Thyroid gland (tissue), 4 donors: ENCODE measurements at regions not wholly inside any gene's neighbourhood (a gene's known extent, or its start where the extent isn't known, plus 50 kb on each side); places are given as distances from the start of the nearest gene placed in this dataset.

Source experiments
- DNase-seq, 2 donors: peaks; one replicate each; pipeline ENCODE4 v3.0.0-alpha.2; 2019
- H3K27ac ChIP-seq, 3 donors: fragments of 200-600 bp; sonication (generic); 1 replicate in 2 of 3; 2 replicates in 1 of 3; pipeline ENCODE4 v1.5.1; 2016 to 2019; ENCODE audit warnings: mild to moderate bottlenecking in 1 of 3, moderate library complexity in 1 of 3
- H3K27me3 ChIP-seq: fragments of 200-600 bp; sonication (generic); one replicate; pipeline ENCODE4 v1.5.1; 2019
- H3K36me3 ChIP-seq, 2 donors: fragments of 200-600 bp; sonication (generic); one replicate each; pipeline ENCODE4 v1.5.1; 2016 to 2019
- H3K4me1 ChIP-seq, 2 donors: fragments of 200-600 bp; sonication (generic); one replicate each; pipeline ENCODE4 v1.5.1; 2017 to 2019
- H3K4me3 ChIP-seq, 3 donors: fragments of 200-600 bp; sonication (generic); replicated peaks in 1 of 3; 1 replicate in 2 of 3; 2 replicates in 1 of 3; pipeline ENCODE4 v1.5.1; 2016; ENCODE audit warnings: mild to moderate bottlenecking in 1 of 3
- H3K9me3 ChIP-seq: fragments of 200-600 bp; sonication (generic); one replicate; pipeline ENCODE4 v1.5.1; 2017
- POLR2A ChIP-seq, 2 donors: fragments of 450-650 bp; IDR thresholded peaks; one replicate each; pipeline ENCODE4 v1.6.1; 2017; ENCODE audit warnings: antibody characterized with exemption in 2 of 2, mild to moderate bottlenecking in 2 of 2, moderate library complexity in 1 of 2
- WGBS, 2 donors: methylation state at CpG; one replicate each; pipeline ENCODE4 v1.1.5; 2017; 5-methylcytosine and 5-hydroxymethylcytosine counted together
- intact Hi-C: fragments of 100-400 bp; cut with DNase I; formaldehyde crosslinking; loops from one replicate; pipeline ENCODE4 v1.15.1; 2023
- TF ChIP-seq, protein P1 (sequence below), 6 experiments: fragments of 200-600 bp in 3 of 6; fragments of 450-650 bp in 3 of 6; sonication (generic) in 3 of 6; IDR thresholded peaks; one replicate each; pipeline ENCODE4 v1.5.1; 2016 to 2019; ENCODE audit warnings: antibody characterized with exemption in 6 of 6, mild to moderate bottlenecking in 2 of 6, inconsistent platforms in 1 of 6, moderate library complexity in 1 of 6

DNA sequence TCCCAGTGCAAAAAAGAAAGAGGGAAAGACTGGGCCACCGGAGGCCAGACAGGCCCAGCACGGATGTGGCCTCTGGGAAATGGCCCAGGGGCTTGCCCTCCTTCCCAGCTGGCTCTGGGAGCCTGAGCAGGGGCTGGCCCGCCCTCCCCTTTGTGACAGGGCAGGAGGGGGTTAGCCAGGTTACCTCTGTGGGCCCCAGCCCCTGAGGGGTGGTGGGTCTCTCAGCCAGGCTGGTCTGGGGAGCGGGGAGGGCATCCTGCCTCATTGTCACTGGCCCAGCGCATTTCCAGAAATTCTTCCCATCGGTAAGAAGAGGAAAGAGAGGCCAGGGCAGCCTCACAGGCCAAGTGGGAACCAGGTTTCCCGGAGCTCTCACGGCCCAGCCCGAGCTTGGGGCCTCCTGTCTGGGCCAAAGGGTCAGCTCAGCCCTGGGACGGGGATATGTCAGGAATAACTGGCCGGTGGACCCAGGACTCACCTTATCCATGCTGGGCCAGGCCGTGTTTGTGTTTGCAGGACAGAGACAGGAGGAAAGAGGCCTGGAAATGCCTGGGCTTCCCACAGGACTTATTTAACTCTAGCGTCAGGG lies 182.2 kb downstream of the ZFP36L2 start:
- Histone ChIP-seq H3K36me3 (no peaks in the 10 kb centered on the region), H3K9me3 (no peaks in the 10 kb centered on the region), H3K27ac (peak overlapping the region in 2 of 3 donors; percentile 2 to 28), H3K4me1 (peaks cover 8 to 19% of the 10 kb centered on the region in 2 donors), H3K4me3 (no peak overlapping the region), H3K27me3 (no peaks in the 10 kb centered on the region)
- intact Hi-C loops, result no loop called here
- peak in 1 of 2 donors; percentile 36 for DNase-seq
- TF ChIP-seq POLR2A (IDR thresholded peaks at IDR 0.05), result no peak
- TF ChIP-seq, protein P1, sequence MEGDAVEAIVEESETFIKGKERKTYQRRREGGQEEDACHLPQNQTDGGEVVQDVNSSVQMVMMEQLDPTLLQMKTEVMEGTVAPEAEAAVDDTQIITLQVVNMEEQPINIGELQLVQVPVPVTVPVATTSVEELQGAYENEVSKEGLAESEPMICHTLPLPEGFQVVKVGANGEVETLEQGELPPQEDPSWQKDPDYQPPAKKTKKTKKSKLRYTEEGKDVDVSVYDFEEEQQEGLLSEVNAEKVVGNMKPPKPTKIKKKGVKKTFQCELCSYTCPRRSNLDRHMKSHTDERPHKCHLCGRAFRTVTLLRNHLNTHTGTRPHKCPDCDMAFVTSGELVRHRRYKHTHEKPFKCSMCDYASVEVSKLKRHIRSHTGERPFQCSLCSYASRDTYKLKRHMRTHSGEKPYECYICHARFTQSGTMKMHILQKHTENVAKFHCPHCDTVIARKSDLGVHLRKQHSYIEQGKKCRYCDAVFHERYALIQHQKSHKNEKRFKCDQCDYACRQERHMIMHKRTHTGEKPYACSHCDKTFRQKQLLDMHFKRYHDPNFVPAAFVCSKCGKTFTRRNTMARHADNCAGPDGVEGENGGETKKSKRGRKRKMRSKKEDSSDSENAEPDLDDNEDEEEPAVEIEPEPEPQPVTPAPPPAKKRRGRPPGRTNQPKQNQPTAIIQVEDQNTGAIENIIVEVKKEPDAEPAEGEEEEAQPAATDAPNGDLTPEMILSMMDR (IDR thresholded peaks at IDR 0.05), result no peak
- WGBS, 2 donors, result 83 to 95% methylated on average over 10 to 12 of the region's 13 CpGs

DNA sequence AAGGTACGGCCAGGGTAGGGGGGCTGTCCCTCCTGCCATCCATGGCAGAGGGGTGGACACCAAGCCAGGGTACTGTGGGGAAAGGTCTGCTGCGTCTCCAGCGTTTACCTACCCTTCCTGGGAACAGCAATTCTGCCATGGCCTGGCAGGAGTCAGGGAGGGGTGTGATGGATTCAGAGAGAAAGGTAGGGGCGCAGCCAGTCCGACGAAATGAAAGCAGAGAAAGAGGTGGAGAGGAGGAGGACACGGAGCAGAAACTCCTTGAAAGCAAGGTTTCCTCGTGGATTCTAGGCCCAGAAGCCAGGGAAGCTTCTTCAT lies 182.9 kb downstream of the ZFP36L2 start:
- H3K4me1 ChIP-seq, result peaks cover 15 to 26% of the 10 kb centered on the region in 2 donors
- TF ChIP-seq, protein P1 (IDR thresholded peaks at IDR 0.05), result no peak
- no peak for DNase-seq
- no peaks in the 10 kb centered on the region for H3K27me3 ChIP-seq
- WGBS, 2 donors, result 80 to 82% methylated on average over 8 of the region's 8 CpGs
- no peaks in the 10 kb centered on the region for H3K36me3 ChIP-seq
- H3K9me3 ChIP-seq, result no peaks in the 10 kb centered on the region
- H3K4me3 ChIP-seq, result no peak overlapping the region
- intact Hi-C loops, result no loop called here
- peak overlapping the region in 2 of 3 donors; percentile 2 to 13 for H3K27ac ChIP-seq

DNA sequence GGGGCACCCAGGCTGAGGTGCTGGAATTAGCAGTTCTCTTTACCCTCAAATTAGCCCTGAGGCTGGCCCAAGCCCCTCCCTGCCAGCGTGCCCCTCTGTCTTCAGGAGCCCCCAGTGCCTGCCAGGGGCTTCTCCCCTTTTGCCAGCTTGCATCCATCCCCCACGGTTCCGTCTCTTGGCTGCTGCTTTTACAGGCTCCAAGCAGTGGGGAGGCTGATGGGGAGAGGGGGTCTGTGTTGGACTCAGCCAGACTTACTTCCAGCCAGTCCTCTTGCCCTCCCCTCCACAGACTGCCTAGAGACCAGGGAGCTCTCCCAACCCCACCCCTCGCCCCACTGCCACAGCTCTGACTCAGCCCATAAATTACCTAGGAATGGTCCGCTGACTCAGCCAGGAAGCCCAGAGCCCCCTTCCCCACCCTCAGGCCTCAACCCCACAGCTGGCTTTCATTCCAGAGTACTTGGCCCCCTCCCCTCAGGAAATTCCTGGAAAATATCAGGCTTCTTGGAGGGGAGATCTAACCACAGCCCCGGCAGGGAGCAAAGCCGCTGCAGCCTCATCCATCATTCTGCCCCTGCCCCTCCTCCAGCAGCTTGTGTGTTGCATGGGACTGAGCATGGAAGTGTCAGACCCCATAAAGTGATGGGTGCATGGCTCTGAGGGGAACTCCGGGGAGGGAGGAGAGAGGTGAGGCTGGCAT lies 184.6 kb downstream of the ZFP36L2 start:
- Histone ChIP-seq H3K4me3 (no peak overlapping the region), H3K4me1 (peaks cover 18 to 28% of the 10 kb centered on the region in 2 donors), H3K36me3 (no peaks in the 10 kb centered on the region), H3K27ac (no peak overlapping the region), H3K27me3 (no peaks in the 10 kb centered on the region), H3K9me3 (no peaks in the 10 kb centered on the region)
- intact Hi-C loops, result no loop called here
- WGBS, 2 donors, result 63 to 79% methylated on average over 6 to 8 of the region's 8 CpGs
- TF ChIP-seq POLR2A (IDR thresholded peaks at IDR 0.05), result no peak
- TF ChIP-seq, protein P1 (IDR thresholded peaks at IDR 0.05), result no peak
- DNase-seq, result no peak

DNA sequence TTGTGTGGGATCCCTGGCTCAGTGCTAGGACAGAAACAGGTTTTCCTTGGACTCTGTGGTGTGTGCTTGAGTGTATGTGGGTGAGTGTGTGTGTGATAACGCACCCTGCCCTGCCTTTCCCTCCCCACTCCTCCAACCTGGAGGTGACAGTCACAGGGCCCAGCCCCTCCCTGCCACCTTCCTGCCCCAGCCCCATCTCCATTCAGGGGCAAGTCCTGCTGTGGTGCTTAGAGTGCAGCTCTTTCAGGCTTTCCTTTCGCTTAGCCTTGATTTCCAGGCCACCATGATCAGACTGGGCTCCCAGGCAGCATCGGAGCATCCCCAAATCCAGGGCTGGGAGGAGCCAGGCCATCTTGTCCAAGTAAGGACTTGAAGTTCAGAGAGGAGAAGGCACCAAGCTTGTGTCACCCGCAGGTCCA lies 185.2 kb downstream of the ZFP36L2 start:
- H3K4me3 ChIP-seq, result no peak overlapping the region
- no peak overlapping the region for H3K27ac ChIP-seq
- WGBS, 2 donors, result 91 to 94% methylated on average over 4 of the region's 4 CpGs
- TF ChIP-seq, protein P1 (IDR thresholded peaks at IDR 0.05), result no peak
- no peak for TF ChIP-seq POLR2A (IDR thresholded peaks at IDR 0.05)
- no peaks in the 10 kb centered on the region for H3K9me3 ChIP-seq
- H3K4me1 ChIP-seq, result peaks cover 15 to 22% of the 10 kb centered on the region in 2 donors
- H3K27me3 ChIP-seq, result no peaks in the 10 kb centered on the region
- H3K36me3 ChIP-seq, result no peaks in the 10 kb centered on the region
- intact Hi-C loops, result no loop called here
- no peak for DNase-seq

DNA sequence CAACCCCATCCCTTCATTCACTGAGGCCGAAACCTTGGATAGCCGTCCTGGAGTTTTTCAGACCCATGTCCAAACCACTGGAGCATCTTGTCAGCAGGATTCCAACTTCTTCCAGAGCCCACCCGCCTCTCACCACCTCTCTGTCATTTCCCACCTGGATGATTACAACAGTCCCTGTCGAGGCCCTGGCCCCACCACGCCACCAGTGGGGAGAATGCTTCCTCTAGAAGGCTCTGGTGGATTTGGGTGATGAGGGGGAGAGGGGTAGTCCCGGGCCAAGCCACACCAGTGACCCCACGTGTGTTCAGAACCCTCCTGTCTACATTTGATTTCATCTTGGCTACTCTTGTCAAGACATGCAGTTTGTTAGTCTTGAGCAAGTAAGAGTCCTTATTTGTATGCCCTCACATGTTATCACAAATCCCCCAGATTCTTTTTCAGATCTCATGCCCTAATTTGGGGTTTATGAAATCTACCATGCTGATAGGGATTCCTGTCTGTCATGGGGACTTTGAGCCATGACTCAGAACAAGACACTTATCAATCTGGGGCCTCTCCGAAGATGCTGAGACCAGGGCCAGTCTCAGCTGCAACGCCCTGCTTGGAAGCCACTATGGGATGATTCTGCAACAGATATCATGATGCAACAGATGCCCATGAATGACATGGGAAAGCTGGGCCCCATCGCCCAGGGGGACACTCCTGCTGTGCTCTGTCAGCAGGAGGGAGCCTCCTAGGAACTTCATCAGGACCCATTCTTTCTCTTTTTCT lies 186.1 kb downstream of the ZFP36L2 start:
- H3K36me3 ChIP-seq, result no peaks in the 10 kb centered on the region
- no peak for DNase-seq
- H3K27ac ChIP-seq, result no peak overlapping the region
- TF ChIP-seq, protein P1 (IDR thresholded peaks at IDR 0.05), result no peak
- no peak for TF ChIP-seq POLR2A (IDR thresholded peaks at IDR 0.05)
- WGBS, 2 donors, result 93 to 94% methylated on average over 10 of the region's 10 CpGs
- no peak overlapping the region for H3K4me3 ChIP-seq
- H3K27me3 ChIP-seq, result no peaks in the 10 kb centered on the region
- H3K9me3 ChIP-seq, result no peaks in the 10 kb centered on the region
- peaks cover 15 to 21% of the 10 kb centered on the region in 2 donors for H3K4me1 ChIP-seq
- intact Hi-C loops, result no loop called here
